GM19463 (cell line): ENCODE measurements at regions not wholly inside any gene's neighbourhood (a gene's known extent, or its start where the extent isn't known, plus 50 kb on each side); places are given as distances from the start of the nearest gene placed in this dataset.
"Not testable (repeated sequence)": the region's sequence is repeated elsewhere in the genome, so short reads cannot be mapped to it uniquely, and the experiment has no call there.

Experiments used
- ATAC-seq: cut with Tn5 transposase; IDR thresholded peaks from one replicate; pipeline ENCODE4 v1.9.1; 2021; ENCODE audit warnings: mild to moderate bottlenecking, moderate library complexity; ENCODE audit not compliant: unreplicated experiment

DNA sequence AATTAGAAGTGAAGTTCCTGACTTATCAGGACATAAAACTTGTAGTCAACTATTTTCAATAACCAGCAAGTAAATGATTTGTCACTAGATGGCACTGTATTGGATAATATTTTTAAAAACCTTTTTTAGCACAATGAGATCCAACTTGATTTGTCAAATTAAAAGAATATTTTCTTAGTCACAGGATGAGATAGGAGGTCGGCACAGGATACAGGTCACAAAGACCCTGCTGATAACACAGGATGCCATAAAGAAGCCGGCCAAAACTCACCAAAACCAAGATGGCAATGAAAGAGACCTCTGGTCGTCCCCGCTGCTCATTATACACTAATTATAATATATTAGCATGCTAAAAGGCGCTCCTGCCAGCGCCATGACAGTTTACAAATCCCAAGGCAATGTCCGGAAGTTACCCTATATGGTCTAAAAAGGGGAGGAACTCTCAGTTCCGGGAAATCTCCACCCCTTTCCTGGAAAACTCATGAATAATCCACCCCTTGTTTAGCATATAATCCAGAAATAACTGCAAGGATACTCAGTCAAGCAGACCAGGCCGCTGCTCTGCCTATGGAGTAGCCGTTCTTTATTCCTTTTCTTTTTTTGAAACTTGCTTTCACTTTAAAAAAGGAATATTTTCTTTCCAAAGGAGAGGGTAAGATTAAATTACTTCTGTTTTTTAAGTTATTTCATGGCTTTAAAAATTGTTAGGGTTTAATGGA is 255.7 kb upstream of the MKLN1 start:
- no peak for ATAC-seq

DNA sequence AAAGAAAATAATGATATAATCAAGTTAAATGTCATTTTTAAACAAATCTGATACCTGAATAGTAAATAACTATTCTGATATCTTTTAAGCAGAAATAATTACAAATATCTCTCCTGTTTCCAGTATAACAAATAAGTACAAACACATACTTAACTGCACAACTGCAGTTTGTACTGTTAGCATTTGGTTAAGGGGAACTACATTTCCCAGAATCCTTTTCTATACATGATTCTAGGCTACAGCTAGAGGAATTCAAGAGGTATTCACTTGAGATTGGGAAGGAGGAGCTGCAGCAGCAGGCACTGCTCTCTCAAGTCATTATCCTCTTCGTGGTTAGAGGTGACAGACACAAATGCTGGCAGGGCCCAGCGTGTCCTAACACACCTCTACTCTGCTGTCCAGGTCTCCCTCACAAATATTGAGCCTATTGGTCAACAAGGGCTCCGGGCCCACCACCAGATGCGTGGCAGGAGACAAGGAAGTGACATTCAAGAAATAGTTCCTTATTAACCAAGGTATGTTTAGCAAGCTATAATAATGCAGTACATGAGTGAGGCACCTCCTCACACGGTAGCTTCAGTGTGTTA is 255.1 kb upstream of the MKLN1 start:
- ATAC-seq: no peak

DNA sequence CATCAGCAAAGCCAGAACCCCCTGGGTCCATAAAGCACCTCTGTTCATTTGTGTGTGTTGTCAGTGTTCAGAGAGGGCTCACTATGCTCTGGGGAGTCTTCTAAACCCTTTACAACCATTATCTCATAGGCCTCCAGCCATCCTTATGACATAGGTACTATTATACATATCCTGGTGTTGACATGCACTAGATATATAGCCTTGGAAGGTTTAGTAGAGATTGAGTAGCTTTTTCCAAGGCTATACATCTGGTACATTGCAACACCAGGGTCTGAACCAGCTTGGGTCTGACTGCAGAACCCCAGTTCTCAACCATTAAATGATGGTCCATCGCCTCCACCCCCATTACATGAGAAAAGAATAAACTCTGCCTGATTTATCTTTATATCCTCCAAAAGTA is 253.6 kb upstream of the MKLN1 start:
- no peak for ATAC-seq

DNA sequence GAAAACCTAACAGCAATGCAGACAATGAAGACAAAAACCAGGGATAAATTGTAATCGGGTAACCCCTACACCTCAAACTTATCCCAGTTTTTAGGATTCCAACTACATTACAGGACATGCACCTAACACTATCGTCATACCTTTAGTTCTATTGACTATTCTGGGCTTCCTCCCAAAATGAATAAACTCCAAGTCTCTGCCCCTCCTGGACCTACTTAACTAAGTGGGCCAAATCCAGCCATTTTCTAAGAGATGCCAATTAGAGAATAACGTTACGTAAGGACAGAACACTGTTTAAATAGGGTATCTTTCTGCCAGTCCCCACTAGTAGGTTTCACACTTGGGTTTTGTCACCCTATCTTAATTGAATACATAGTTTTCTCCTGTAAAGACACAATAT is 253.1 kb upstream of the MKLN1 start:
- no peak for ATAC-seq

DNA sequence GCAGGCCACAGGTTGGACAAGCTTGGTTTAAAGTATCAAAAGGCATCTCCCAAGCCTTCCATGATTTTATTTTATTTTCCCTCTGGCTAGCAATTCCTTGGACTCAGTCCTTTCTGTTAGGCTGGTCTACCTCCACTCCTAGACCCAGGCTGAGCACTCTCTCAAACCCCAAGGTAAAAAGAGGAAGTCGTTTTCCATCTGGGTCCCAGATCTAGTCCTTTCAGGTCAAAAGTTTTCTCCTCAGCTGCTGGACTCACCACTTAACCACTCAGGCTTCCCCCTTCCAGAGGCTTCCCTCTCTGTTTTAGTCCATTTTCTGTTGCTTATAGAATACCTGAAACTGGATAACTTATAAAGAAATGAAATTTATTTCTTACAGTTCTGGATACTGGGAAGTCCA is 252.3 kb upstream of the MKLN1 start:
- no peak for ATAC-seq

DNA sequence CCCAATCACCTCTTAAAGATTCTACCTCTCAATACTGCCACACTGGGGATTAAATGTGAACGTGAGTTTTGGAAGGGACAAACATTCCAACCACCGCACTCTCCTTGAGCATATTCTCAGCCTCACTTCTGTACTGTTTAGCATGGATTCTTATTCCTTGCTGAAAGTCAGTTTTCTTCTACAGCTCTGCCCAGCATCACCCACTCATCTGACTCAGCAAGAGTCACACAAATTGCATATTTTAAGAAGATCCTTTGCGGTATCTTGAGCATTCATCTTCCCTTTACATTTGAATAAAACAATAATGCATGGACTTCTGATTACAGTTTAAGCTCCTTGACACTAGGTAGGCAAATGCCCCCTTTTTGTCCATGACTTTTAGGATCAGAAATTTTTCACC is 251.6 kb upstream of the MKLN1 start:
- ATAC-seq: no peak

DNA sequence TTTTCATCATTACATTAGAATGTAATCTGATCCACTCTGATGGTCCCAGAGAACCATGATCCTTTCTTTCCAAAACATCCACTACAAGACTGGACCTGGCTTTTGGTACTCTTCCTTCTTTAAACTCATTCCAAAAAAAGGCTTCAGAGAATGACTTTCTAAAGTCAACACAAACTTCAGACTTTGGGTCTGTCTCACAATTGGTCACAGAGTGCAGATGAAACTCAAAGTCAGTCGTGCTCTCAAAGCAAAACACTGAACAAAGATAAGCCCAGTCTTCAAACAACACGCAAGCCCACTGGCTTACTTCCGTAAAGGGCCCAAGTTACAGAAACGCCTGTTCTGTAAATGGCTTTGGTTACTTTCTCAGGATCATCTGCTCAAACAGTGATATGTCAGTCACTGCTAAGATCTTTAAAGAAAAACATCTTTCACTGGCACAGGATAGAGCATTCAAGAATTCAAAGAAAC is 250.9 kb upstream of the MKLN1 start:
- ATAC-seq: no peak

DNA sequence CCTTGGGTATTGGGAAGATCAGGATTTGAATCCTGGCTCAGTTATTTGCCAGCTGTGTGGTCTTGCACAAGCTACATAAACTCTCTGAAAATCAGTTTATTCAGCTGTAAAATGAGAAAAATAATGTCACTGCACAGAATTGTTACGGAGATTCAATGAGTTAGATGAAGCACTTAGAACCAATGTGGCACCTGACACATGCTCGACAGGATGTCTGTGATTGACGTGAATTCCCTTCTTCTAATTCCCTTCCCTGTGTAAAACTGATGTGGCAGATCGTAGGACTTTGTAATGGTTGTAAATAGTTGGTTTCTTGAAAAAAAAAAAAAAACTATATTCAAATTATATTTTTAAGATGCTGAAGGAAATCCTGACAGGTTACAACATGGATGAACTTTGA is 249.9 kb upstream of the MKLN1 start:
- no peak for ATAC-seq

DNA sequence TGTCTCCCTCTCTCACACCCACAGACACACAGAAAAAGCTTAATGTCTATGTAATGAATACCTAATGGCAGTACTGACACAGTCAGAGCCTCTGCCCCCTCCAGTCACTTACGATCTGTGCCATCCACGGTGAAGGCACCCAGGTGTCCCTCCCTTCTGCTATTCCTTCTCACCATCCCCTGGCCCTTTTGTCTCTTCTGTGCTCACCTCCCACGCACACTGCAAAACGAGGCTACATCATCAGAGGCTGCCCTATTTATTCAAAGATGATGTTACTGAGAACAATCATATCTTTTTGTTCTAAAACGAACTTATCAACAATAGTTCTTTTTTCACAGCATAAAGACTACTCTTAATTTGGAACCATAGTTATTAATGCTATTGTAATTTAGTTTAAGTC is 246.9 kb upstream of the MKLN1 start:
- no peak for ATAC-seq

DNA sequence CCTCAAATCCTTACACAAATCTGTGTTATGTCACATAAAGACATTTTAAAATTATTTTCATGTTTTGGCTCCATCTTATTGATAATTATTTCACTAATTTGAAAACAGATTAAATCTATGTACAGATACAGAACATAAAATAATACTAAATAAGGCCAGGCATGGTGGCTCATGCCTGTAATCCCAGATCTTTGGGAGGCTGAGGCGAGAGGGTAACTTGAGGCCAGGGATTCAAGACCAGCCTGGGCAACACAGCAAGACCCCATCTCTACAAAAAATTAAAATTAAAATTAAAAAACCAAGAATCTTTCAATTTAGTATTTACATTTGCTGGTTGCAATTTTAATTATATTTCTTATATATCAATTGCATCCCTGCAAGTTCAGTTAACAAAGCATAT is 246.4 kb upstream of the MKLN1 start:
- ATAC-seq: no peak

DNA sequence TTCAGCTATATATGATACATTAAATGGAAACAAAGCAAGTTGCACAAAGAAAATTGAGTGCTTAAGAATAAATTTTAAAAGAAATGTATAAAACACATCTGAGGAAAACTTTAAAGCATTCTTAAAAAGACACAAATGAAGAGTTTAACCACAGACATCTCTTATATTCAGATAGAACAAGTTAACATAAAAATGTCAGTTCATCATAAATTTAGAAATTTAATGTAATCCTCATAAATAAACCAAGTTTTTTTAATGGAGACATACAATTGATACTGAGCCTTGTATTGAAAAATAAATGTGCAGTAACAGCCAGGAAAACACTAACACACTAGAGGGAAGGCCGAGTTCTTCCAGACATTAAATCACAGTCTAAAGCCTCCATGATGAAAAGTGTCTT is 243.9 kb upstream of the MKLN1 start:
- no peak for ATAC-seq

DNA sequence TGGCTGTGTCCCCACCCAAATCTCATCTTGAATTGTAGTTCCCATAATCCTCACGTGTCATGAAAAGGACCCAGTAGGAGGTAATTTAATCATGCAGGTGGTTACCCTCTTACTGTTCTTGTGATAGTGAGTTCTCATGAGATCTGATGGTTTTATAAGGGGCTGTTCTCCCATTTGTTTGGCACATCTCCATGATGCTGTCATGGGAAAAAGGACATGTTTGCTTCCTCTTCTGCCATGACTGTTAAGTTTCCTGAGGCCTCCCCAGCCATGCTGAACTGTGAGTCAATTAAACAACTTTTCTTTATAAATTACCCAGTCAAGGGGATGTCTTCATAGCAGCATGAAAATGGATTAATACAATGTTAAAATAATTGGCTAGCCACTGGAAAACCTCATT is 243.3 kb upstream of the MKLN1 start:
- ATAC-seq: not testable (repeated sequence)

DNA sequence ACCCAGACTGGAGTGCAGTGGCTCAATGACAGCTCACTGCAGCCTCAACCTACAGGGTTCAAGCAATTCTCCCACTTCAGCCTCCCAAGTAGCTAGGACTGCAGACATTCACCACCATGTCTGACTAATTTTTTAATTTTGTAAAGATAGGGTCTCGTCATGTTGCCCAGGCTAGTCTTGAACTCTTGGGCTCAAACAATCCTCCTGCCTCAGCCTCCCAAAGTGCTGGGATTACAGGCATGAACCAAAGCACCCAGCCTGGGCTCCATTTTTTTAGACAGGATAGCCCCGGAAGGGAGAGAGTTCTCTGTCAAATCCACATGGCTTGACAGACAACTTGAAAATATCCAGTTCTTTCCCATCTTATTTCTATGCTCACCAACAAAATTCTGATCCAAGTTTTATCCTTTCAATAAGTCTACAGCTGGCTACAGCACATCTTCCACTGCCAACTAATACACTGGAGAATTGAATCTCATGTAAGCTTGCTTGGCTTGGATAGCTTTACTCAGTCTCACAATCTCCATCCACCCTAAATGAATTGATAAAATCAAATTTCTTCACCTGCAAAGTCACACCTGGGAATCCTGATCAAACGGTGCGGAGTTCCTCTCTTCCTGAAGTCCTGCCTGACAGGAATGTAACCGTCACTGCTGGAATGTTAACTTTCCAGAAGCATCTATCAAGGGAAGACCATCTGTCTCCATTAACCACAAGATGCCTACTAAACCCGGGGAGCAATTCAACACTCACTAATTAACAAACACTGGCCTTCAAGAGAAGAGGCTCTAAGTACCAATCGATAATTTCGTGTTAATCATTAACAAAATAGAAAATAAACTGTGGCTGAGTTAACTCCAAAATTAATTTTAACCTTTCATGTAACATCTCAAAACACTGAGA is 239.7 kb upstream of the MKLN1 start:
- no peak for ATAC-seq

DNA sequence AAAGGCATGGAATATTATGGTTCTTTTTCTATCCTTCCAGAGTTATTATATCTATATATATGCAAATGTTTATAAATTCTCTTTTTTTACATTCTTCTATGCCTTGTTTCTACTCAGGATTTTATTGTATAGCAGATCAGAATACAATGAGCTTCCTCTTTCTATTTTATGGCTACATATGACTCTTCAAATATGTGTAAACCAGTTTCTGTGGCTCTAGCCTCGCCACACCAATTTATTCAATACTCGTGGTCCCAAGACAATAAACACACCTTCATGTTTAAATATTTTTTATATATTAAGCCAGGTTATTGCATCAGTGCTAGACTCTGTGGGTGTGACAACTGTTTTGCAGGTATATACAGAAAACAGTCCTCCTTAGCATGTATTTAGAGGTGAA is 237.5 kb upstream of the MKLN1 start:
- ATAC-seq: no peak

DNA sequence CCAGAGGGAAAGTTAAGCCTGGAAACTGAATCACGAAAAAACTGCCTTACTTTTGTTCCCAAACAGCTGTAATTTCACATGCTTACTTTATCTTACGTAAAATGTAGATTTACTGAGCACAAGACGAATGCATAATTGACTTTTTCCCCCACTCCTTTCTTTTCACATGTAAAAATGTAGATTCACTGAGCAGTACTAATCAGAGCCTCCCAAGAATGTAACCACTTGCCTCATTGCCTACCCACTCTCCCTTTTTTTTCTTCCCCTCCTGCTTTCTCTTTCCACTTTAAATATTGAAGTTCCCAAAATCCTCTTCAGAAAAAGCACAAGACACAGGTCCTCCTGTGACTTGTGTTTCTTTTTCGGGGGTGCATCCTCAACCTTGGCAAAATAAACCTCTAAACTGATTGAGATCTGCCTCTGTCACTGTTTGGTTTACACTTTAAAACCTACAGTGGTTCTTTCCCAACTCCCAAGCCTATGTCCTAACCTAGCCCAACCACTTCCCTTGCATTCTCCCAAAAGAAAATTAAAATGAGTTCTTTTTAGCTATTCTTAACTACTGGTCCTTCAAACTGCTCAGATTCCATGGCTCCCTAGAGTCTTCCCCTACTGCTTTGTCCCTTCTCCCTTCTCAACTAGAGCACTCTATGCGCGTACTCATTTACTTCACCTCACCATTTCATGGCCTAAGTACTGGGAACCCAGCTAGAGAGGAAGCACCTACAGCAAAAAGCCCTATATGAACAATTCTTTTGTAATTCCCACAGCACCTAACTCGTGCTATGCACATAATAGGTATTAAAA is 236.6 kb upstream of the MKLN1 start:
- ATAC-seq: no peak

DNA sequence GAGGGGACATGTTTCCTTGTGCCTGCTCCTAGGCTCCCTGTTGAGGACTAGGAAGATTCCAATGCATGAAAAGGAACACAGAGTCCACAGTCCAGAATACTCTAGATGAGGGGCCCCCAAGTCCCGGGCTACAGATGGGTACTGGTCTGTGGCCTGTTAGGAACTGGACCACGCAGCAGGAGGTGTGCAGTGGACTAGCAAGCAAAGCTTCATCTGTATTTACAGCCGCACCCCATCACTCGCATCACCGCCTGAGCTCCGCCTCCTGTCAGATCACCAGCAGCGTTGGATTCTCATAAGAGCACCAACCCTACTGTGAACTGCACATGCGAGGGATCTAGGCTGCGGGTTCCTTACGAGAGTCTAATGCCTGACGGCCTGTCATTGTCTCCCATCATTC is 233.0 kb upstream of the MKLN1 start:
- ATAC-seq: no peak

DNA sequence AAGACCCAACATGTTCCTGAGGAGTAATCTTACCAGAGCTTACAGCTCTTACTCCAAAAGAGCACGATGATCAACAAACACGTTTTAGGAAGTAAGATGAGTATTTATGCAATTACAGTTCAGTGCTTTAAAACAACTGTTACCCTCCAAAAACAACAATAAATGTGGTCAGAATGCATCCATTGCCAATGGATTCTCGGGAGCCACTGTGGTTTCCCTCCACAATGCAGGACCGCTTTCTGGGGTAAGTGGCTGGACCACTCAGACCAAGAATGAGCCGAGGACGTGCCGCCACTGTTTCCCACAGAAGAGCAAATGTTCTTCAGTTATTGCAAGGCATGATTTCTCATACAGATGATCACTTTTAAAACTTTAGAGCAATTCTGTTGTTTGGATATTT is 232.3 kb upstream of the MKLN1 start:
- ATAC-seq: no peak

DNA sequence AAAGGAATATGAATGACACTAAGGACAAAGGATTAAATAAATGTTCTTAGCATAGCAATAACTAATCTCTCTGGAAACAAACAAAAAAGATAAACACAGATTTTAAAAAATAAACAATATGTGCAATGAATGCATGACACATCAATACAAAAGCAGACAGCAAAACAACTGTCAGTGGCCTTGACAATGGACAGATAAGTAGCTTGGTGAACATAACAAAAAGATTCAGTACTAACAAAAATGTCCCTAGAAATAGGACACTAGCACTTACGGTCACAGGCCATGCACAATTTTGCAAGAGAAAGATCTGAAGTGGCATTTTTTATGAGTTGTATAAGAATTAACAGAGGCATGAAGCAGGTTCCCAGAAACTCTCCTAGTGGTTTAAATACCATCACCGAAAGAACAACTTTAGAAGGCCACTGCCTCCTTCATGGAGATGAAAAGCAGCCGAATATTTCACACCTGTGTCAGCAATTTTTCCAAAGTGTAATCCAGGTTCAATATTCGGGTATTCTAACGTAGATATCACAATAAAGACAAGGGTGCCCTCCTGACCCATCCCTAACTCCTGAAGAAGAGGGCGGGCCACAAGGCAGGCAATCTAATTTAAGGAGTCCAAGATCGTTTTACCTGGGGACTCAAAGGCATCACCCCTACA is 231.3 kb upstream of the MKLN1 start:
- ATAC-seq: no peak

DNA sequence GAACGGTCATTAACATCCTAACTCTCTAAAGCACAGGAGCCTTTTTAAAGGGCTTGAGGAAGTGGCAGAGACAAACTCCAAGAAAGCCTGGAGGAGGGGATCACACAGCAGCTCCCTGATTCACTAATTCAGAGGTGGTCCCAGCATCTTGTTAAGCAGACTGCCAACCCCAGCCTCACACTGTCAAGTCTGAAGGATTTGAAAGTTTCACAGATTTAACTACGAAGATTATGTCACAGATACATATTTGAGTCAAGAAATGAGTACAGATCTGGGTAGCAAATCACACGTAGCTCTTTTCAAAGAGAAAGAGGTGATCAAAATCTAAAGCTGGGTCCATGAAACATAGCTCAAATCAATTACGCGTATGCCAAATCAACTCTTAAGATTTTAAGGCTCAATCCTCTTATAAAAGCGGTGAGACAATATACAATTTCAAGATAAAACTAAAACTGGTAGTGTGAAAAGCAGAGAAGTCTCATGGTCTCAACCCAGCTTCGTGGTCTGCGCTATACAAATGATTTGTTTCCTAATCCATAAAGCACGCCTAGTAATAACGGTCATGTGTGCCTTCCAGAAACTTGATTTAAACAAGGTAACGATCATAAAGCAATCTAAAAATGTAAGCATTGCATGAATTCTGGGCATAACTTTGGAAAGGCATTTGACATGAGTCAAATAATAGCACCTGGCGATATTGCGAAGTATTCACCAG is 229.9 kb upstream of the MKLN1 start:
- ATAC-seq: no peak

DNA sequence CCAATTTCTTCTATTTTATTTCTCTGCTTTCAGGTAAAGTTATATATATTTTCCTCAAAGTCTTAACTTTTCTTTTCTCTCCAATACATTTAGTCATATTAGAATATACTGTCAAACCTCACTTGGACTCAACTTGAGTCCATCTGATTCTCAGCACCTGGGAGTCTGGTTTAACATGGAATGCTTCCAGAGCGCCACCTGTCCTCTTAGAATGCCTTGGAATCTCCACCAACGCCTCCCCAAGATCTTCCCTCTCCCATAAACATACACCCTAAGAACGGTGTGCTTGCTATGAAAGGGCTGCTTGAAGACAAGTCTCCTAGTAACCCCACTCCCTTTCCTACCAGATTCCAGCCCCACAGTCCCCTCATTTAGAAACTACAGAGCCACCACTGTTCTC is 229.1 kb upstream of the MKLN1 start:
- ATAC-seq: no peak
